Mucosa of rectum (tissue), 2 donors: ENCODE measurements at regions not wholly inside any gene's neighbourhood (a gene's known extent, or its start where the extent isn't known, plus 50 kb on each side); places are given as distances from the start of the nearest gene placed in this dataset.
"Not testable (repeated sequence)": the region's sequence is repeated elsewhere in the genome, so short reads cannot be mapped to it uniquely, and the experiment has no call there.

Experiments
- H3K27ac ChIP-seq, 2 donors: one replicate each; pipeline ENCODE4 v1.7.0; 2013; ENCODE audit warnings: inconsistent platforms in 2 of 2, low read depth in 2 of 2, low read length in 2 of 2
- H3K27me3 ChIP-seq, 2 donors: one replicate each; pipeline ENCODE4 v1.7.0; 2013; ENCODE audit warnings: low read length in 2 of 2; ENCODE audit not compliant: control insufficient read depth in 2 of 2, insufficient read depth in 2 of 2
- H3K36me3 ChIP-seq, 2 donors: one replicate each; pipeline ENCODE4 v1.7.0; 2013; ENCODE audit warnings: low read length in 2 of 2; ENCODE audit not compliant: control insufficient read depth in 2 of 2, insufficient read depth in 2 of 2
- H3K4me1 ChIP-seq, 2 donors: one replicate each; pipeline ENCODE4 v1.7.0; 2013; ENCODE audit warnings: low read length in 2 of 2, mild to moderate bottlenecking in 1 of 2; ENCODE audit not compliant: control insufficient read depth in 2 of 2, insufficient read depth in 2 of 2
- H3K4me3 ChIP-seq, 2 donors: one replicate each; pipeline ENCODE4 v1.7.0; 2013; ENCODE audit warnings: low read length in 2 of 2
- H3K9ac ChIP-seq, 2 donors: one replicate each; pipeline ENCODE4 v1.7.0; 2013; ENCODE audit warnings: low read length in 2 of 2, low read depth in 1 of 2, mild to moderate bottlenecking in 1 of 2
- H3K9me3 ChIP-seq, 2 donors: one replicate each; pipeline ENCODE4 v1.7.0; 2013; ENCODE audit warnings: low read length in 2 of 2; ENCODE audit not compliant: control insufficient read depth in 2 of 2
- donor health status: healthy.
- donor health status: Normal muscosa, but diverticular disease.

GRCh38 chr14:22252686-22253085, 336.3 kb downstream of the DAD1 start:
- Histone ChIP-seq H3K9me3 (no peaks in the 10 kb centered on the region), H3K27me3 (no peaks in the 10 kb centered on the region), H3K27ac (no peak overlapping the region), H3K4me1 (no peaks in the 10 kb centered on the region), H3K36me3 (no peaks in the 10 kb centered on the region), H3K9ac (no peak overlapping the region), H3K4me3 (no peak overlapping the region)

GRCh38 chr14:22251090-22251489, 337.9 kb downstream of the DAD1 start:
- H3K27ac ChIP-seq = no peak overlapping the region
- no peaks in the 10 kb centered on the region for H3K27me3 ChIP-seq
- no peaks in the 10 kb centered on the region for H3K4me1 ChIP-seq

GRCh38 chr14:22249770-22250169, 339.3 kb downstream of the DAD1 start:
- no peaks in the 10 kb centered on the region for H3K36me3 ChIP-seq
- H3K4me1 ChIP-seq = no peaks in the 10 kb centered on the region
- H3K9me3 ChIP-seq = no peaks in the 10 kb centered on the region
- H3K27me3 ChIP-seq = no peaks in the 10 kb centered on the region
- no peak overlapping the region for H3K4me3 ChIP-seq
- H3K9ac ChIP-seq = no peak overlapping the region
- H3K27ac ChIP-seq = no peak overlapping the region

More at GRCh38 chr14:22251090-22251489, 337.9 kb downstream of the DAD1 start:
- H3K9me3 ChIP-seq = no peaks in the 10 kb centered on the region
- H3K36me3 ChIP-seq = no peaks in the 10 kb centered on the region
- no peak overlapping the region for H3K4me3 ChIP-seq
- no peak overlapping the region for H3K9ac ChIP-seq

GRCh38 chr14:22243971-22244581, 344.9 kb downstream of the DAD1 start:
- no peak overlapping the region for H3K9ac ChIP-seq
- no peak overlapping the region for H3K4me3 ChIP-seq
- no peaks in the 10 kb centered on the region for H3K27me3 ChIP-seq
- H3K27ac ChIP-seq = no peak overlapping the region
- no peaks in the 10 kb centered on the region for H3K4me1 ChIP-seq
- no peaks in the 10 kb centered on the region for H3K9me3 ChIP-seq
- H3K36me3 ChIP-seq = no peaks in the 10 kb centered on the region

- H3K4me3 ChIP-seq, H3K27ac ChIP-seq, H3K9me3 ChIP-seq, H3K27me3 ChIP-seq, H3K9ac ChIP-seq, H3K4me1 ChIP-seq, H3K36me3 ChIP-seq: not testable (repeated sequence)
These were observed 350.7 kb downstream of the DAD1 start for GRCh38 chr14:22238320-22238719.

- Histone ChIP-seq H3K9ac (no peak overlapping the region), H3K4me1 (no peaks in the 10 kb centered on the region), H3K4me3 (no peak overlapping the region), H3K9me3 (no peaks in the 10 kb centered on the region), H3K27ac (no peak overlapping the region), H3K36me3 (no peaks in the 10 kb centered on the region), H3K27me3 (no peaks in the 10 kb centered on the region)
These were observed 355.6 kb downstream of the DAD1 start for GRCh38 chr14:22233377-22233776.

GRCh38 chr14:22232933-22233332, 356.1 kb downstream of the DAD1 start:
- Histone ChIP-seq H3K36me3 (no peaks in the 10 kb centered on the region), H3K4me3 (no peak overlapping the region), H3K9me3 (no peaks in the 10 kb centered on the region), H3K27me3 (no peaks in the 10 kb centered on the region), H3K9ac (no peak overlapping the region), H3K27ac (no peak overlapping the region), H3K4me1 (no peaks in the 10 kb centered on the region)

- H3K27me3 ChIP-seq = no peaks in the 10 kb centered on the region
- H3K4me1 ChIP-seq = no peaks in the 10 kb centered on the region
- H3K36me3 ChIP-seq = no peaks in the 10 kb centered on the region
- H3K9ac ChIP-seq = no peak overlapping the region
- no peak overlapping the region for H3K27ac ChIP-seq
- H3K4me3 ChIP-seq = no peak overlapping the region
- no peaks in the 10 kb centered on the region for H3K9me3 ChIP-seq
These were observed 356.5 kb downstream of the DAD1 start for GRCh38 chr14:22232486-22232885.

GRCh38 chr14:22231018-22231417, 358.0 kb downstream of the DAD1 start:
- Histone ChIP-seq H3K27ac (no peak overlapping the region), H3K36me3 (no peaks in the 10 kb centered on the region), H3K4me3 (no peak overlapping the region), H3K9me3 (no peaks in the 10 kb centered on the region), H3K9ac (no peak overlapping the region), H3K4me1 (no peaks in the 10 kb centered on the region), H3K27me3 (no peaks in the 10 kb centered on the region)

- Histone ChIP-seq H3K27me3 (no peaks in the 10 kb centered on the region), H3K36me3 (no peaks in the 10 kb centered on the region), H3K27ac (no peak overlapping the region), H3K4me3 (no peak overlapping the region), H3K9me3 (no peaks in the 10 kb centered on the region), H3K9ac (no peak overlapping the region), H3K4me1 (no peaks in the 10 kb centered on the region)
These were observed 358.5 kb downstream of the DAD1 start for GRCh38 chr14:22230517-22230916.

GRCh38 chr14:22227084-22227483, 361.9 kb downstream of the DAD1 start:
- no peaks in the 10 kb centered on the region for H3K36me3 ChIP-seq

More at GRCh38 chr14:22227084-22227483, 361.9 kb downstream of the DAD1 start:
- no peak overlapping the region for H3K9ac ChIP-seq
- H3K27ac ChIP-seq = no peak overlapping the region
- H3K4me1 ChIP-seq = no peaks in the 10 kb centered on the region
- H3K9me3 ChIP-seq = no peaks in the 10 kb centered on the region
- H3K4me3 ChIP-seq = no peak overlapping the region
- no peaks in the 10 kb centered on the region for H3K27me3 ChIP-seq
